ENCODE measurements at regions not wholly inside any gene's neighbourhood (a gene's known extent, or its start where the extent isn't known, plus 50 kb on each side); places are given as distances from the start of the nearest gene placed in this dataset.

DNA sequence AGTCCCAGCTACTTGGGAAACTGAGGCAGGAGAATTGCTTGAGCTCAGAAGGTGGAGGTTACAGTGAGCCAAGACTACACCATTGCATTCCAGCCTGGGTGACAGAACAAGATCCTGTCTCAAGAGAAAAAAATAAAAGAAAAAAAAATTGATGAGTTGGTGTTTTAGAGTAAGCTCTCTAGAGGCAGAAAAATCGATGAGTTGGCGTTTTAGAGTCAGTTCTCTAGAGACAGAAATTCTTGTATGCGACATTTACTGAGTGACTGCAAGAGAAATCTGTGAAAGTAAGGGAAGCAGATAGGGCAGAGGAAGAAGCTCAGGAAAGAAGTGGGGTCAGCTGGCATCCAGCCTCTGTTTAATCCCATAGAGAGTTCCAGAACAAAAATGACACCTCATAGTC, 298.7 kb upstream of the ARRDC4 start:
- no peaks in the 10 kb centered on the region for H3K36me3 ChIP-seq (ENCODE audit: control insufficient read depth, insufficient read depth, low read length)
- BruUV-seq (replicated peaks) = no TSS peak
- no peaks in the 10 kb centered on the region for H3K27me3 ChIP-seq (ENCODE audit: control insufficient read depth in 2 of 2, insufficient read depth in 2 of 2, low read length in 2 of 2)
- no peaks in the 10 kb centered on the region for H3K79me2 ChIP-seq (ENCODE audit: control insufficient read depth, insufficient read depth, low read length)
- DNase-seq (ENCODE audit: extremely low read depth in 1 of 4, low spot score in 3 of 4) (no peak), FAIRE-seq (no peak), ATAC-seq (no peak)
- in situ Hi-C loops (cut with MboI) = no loop called here
- H4K20me1 ChIP-seq (replicated peaks; ENCODE audit: control insufficient read depth, insufficient read depth, low read length) = no peaks in the 10 kb centered on the region
- no peak overlapping the region for H3K4me2 ChIP-seq (ENCODE audit: insufficient read depth, low read length)
- intact Hi-C loops (cut with micrococcal nuclease) = no loop called here
- ChIA-PET CTCF (ENCODE audit: low intra/inter-chr PET ratio) (no interaction called here), POLR2A (interaction anchor here (0.6 kb wide), 1 partner anchor 1211 kb away, joined by 3 read pairs; no protein-coding TSS in a partner anchor)
- no peaks in the 10 kb centered on the region for H3K4me1 ChIP-seq (replicated peaks in 1 of 2; ENCODE audit: control insufficient read depth in 2 of 2, insufficient read depth in 2 of 2, low read length in 2 of 2)
- H2AFZ ChIP-seq (ENCODE audit: low read depth, low read length) = no peak overlapping the region
- no peak overlapping the region for H3K4me3 ChIP-seq
- no peak overlapping the region for H3K9ac ChIP-seq (ENCODE audit: insufficient read depth in 1 of 2, low read depth in 2 of 2, low read length in 2 of 2)
- TF ChIP-seq C11orf30 (IDR thresholded peaks at IDR 0.05; ENCODE audit: low read depth) = peak; percentile 79
- TF ChIP-seq MAFG (tag; conservative IDR thresholded peaks at IDR 0.05) = peak; percentile 78
- no peak for TF ChIP-seq ZNF140 (CRISPR knock-in tag; IDR thresholded peaks at IDR 0.05)
- peak; percentile 86 for TF ChIP-seq MAFK (IDR thresholded peaks at IDR 0.05; ENCODE audit: low read length)
- peak; percentile 89 for TF ChIP-seq ZNF316 (IDR thresholded peaks at IDR 0.05)
- TF ChIP-seq MAFF (IDR thresholded peaks at IDR 0.05; ENCODE audit: low read length) = peak; percentile 78
- no peak for TF ChIP-seq ZNF77 (CRISPR knock-in tag; IDR thresholded peaks at IDR 0.05)
- H3K9me3 ChIP-seq (replicated peaks; ENCODE audit: control insufficient read depth, insufficient read depth, low read depth, low read length) = 0 out of 2 replicates have a peak, but pooled peaks cover 2% of the 10 kb centered on the region
- no peak overlapping the region for H3K27ac ChIP-seq (ENCODE audit: extremely low read depth, low read depth, low read length)
- WGBS (ENCODE audit: insufficient coverage, low coverage, missing lambda C conversion rate) = 13% methylated on average over 3 of the region's 3 CpGs
- no peaks in the 10 kb centered on the region for H3K9me1 ChIP-seq (ENCODE audit: control insufficient read depth, insufficient read depth, low read length)

DNA sequence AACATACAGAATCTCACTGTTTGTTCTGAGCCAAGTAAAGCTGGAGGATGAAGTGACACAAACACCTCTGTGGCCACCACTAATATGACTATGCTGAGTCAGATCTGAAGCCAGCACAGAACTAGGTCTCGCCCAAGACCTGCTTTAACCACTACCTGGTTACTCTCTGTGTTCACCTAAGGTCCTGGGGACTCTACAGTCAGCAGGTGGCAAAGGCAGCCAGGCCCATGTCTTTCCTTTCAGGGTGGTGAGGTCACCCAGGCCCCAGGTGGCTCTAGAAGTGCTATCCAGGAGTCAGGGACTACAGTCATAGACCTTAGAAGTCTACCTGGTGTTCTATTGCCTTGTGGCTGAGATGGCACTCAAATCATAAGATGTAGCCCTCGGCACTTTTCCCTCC, 287.9 kb upstream of the ARRDC4 start:
- Histone ChIP-seq H3K79me2 (ENCODE audit: control insufficient read depth, insufficient read depth, low read length) (no peaks in the 10 kb centered on the region), H2AFZ (ENCODE audit: low read depth, low read length) (no peak overlapping the region), H4K20me1 (replicated peaks; ENCODE audit: control insufficient read depth, insufficient read depth, low read length) (no peaks in the 10 kb centered on the region), H3K4me3 (no peak overlapping the region), H3K9me1 (ENCODE audit: control insufficient read depth, insufficient read depth, low read length) (no peaks in the 10 kb centered on the region), H3K36me3 (ENCODE audit: control insufficient read depth, insufficient read depth, low read length) (no peaks in the 10 kb centered on the region), H3K27ac (ENCODE audit: extremely low read depth, low read depth, low read length) (no peak overlapping the region), H3K9me3 (replicated peaks; ENCODE audit: control insufficient read depth, insufficient read depth, low read depth, low read length) (no peaks in the 10 kb centered on the region), H3K4me1 (replicated peaks in 1 of 2; ENCODE audit: control insufficient read depth in 2 of 2, insufficient read depth in 2 of 2, low read length in 2 of 2) (no peaks in the 10 kb centered on the region), H3K4me2 (ENCODE audit: insufficient read depth, low read length) (no peak overlapping the region), H3K9ac (ENCODE audit: insufficient read depth in 1 of 2, low read depth in 2 of 2, low read length in 2 of 2) (no peak overlapping the region), H3K27me3 (ENCODE audit: control insufficient read depth in 2 of 2, insufficient read depth in 2 of 2, low read length in 2 of 2) (no peaks in the 10 kb centered on the region)
- in situ Hi-C loops (cut with MboI) (no loop called here), intact Hi-C loops (cut with micrococcal nuclease) (no loop called here)
- ATAC-seq (no peak), FAIRE-seq (no peak), DNase-seq (ENCODE audit: extremely low read depth in 1 of 4, low spot score in 3 of 4) (no peak)
- TF ChIP-seq BHLHE40 (IDR thresholded peaks at IDR 0.05; ENCODE audit: low read length) (no peak), ASH1L (IDR thresholded peaks at IDR 0.05; ENCODE audit: borderline replicate concordance, low read depth, partially characterized antibody) (no peak), SRSF7 (optimal IDR thresholded peaks at IDR 0.05; ENCODE audit: low read depth, low read length) (no peak), MAFK (IDR thresholded peaks at IDR 0.05; ENCODE audit: low read length) (no peak), ZBTB7A (IDR thresholded peaks at IDR 0.05; ENCODE audit: borderline replicate concordance, control insufficient read depth, low read depth, low read length) (no peak)
- BruUV-seq (replicated peaks) = no TSS peak
- ChIA-PET CTCF (ENCODE audit: low intra/inter-chr PET ratio) (no interaction called here), POLR2A (no interaction called here)
- 13% methylated on average over 1 of the region's 2 CpGs for WGBS (ENCODE audit: insufficient coverage, low coverage, missing lambda C conversion rate)

Measured in K562 (cell line).